ENCODE measurements at regions not wholly inside any gene's neighbourhood (a gene's known extent, or its start where the extent isn't known, plus 50 kb on each side); places are given as distances from the start of the nearest gene placed in this dataset.
A peak's percentile ranks its signal among the peaks of the same experiment; 100 is the strongest.

DNA sequence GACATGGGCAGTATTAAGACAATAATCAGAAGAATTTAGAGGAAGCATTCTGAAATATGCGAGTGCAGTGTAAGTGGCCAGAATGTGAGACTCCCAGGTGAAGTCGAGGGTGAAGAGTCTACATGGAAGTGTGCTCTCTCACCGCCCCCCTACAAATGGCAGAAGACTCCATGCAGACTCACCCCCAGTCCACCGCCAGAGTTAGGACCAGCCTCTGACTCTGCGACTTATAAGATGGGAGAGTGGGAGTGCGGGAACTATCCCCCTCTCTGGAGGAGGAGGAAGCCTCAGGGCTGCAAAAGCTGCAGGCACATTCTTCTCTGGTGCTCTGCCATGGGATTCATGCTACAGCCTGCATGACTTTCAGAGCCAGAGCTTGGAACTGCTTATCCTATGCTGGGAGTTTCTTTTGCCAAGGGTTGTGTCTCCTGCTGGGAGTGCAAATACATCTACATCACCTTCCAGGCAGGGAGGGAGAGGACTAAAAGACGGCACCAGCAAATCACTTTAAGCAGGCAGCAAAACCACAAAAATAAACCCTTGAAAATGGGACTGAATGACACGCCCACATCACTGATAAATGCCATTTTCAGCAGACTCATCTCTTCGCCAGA lies 206.7 kb upstream of the SULF2 start:
- Histone ChIP-seq H3K79me1 (ENCODE audit: low read length) (peaks cover 3% of the 10 kb centered on the region), H3K23ac (ENCODE audit: low read length) (no peak overlapping the region), H3K4me2 (ENCODE audit: low read length) (no peak overlapping the region), H2BK5ac (ENCODE audit: low read depth, low read length, poor library complexity) (no peak overlapping the region), H2BK120ac (ENCODE audit: insufficient read depth, low read length, poor library complexity) (no peak overlapping the region), H3K14ac (ENCODE audit: low read length) (no peak overlapping the region), H3K18ac (ENCODE audit: low read length) (no peak overlapping the region), H2AFZ (ENCODE audit: insufficient read depth, low read length, poor library complexity) (no peak overlapping the region), H3K27ac (ENCODE audit: low read depth, low read length) (no peak overlapping the region), H3K79me2 (ENCODE audit: control insufficient read depth, insufficient read depth, low read length, poor library complexity) (no peaks in the 10 kb centered on the region), H3K9me3 (ENCODE audit: insufficient read depth, low read depth, low read length) (peaks cover 7% of the 10 kb centered on the region), H4K91ac (ENCODE audit: low read depth, low read length) (no peak overlapping the region), H4K8ac (ENCODE audit: low read depth, low read length) (no peak overlapping the region), H3K36me3 (ENCODE audit: control insufficient read depth in 1 of 2, insufficient read depth in 2 of 2, low read length in 2 of 2) (no peaks in the 10 kb centered on the region), H3K9ac (ENCODE audit: low read length) (no peak overlapping the region), H4K12ac (ENCODE audit: low read depth, low read length) (no peak overlapping the region), H3K4me3 (ENCODE audit: low read depth, low read length) (no peak overlapping the region), H2BK12ac (ENCODE audit: low read length) (no peak overlapping the region), H3K27me3 (ENCODE audit: insufficient read depth, low read length) (no peaks in the 10 kb centered on the region), H3K4ac (ENCODE audit: low read depth, low read length) (no peak overlapping the region), H2AK5ac (ENCODE audit: low read length) (no peak overlapping the region), H3K4me1 (ENCODE audit: control insufficient read depth in 1 of 2, insufficient read depth in 2 of 2, low read length in 2 of 2) (no peaks in the 10 kb centered on the region)
- peak in 1 of 2 donors; percentile 68 for DNase-seq
- no CpG with 5 or more reads among the region's 9 CpGs for WGBS (ENCODE audit: extremely low coverage, insufficient coverage, insufficient read length)

DNA sequence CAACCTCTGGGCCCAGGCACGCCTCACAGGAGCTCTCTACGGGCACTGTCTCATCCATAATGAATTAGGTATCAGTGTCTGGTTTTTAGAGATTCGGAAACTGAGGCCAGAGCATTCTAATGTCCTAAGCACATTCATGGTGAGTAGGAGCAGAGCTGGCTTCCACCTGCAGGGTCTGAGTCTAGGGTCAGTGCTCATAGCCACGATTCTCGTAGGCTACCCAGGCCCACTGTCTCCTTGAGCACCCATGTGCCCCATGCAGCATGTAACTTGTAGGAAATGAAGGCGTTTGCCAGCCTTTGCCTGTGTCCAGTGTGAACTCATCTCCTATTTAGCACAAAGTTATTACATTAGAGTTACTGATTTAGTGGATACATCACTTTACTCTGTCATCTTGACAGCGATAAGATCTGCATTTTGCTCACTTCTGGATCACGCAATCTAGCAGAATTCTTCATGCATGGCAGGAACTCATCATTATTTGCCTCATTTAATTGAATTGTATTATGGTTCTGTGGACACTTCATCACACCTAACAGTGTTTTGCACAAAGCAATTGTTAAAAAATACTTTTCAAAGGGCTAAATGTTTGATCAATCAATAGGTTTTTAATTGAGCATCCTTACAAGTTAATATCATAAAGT lies 205.3 kb upstream of the SULF2 start:
- Histone ChIP-seq H3K18ac (ENCODE audit: low read length) (no peak overlapping the region), H3K4me1 (ENCODE audit: control insufficient read depth in 1 of 2, insufficient read depth in 2 of 2, low read length in 2 of 2) (no peaks in the 10 kb centered on the region), H2BK12ac (ENCODE audit: low read length) (no peak overlapping the region), H4K91ac (ENCODE audit: low read depth, low read length) (no peak overlapping the region), H3K27me3 (ENCODE audit: insufficient read depth, low read length) (no peaks in the 10 kb centered on the region), H3K9ac (ENCODE audit: low read length) (no peak overlapping the region), H3K4ac (ENCODE audit: low read depth, low read length) (no peak overlapping the region), H2BK5ac (ENCODE audit: low read depth, low read length, poor library complexity) (no peak overlapping the region), H3K79me2 (ENCODE audit: control insufficient read depth, insufficient read depth, low read length, poor library complexity) (no peaks in the 10 kb centered on the region), H3K4me3 (ENCODE audit: low read depth, low read length) (no peak overlapping the region), H2BK120ac (ENCODE audit: insufficient read depth, low read length, poor library complexity) (no peak overlapping the region), H4K8ac (ENCODE audit: low read depth, low read length) (no peak overlapping the region), H3K14ac (ENCODE audit: low read length) (no peak overlapping the region), H2AFZ (ENCODE audit: insufficient read depth, low read length, poor library complexity) (no peak overlapping the region), H3K36me3 (ENCODE audit: control insufficient read depth in 1 of 2, insufficient read depth in 2 of 2, low read length in 2 of 2) (no peaks in the 10 kb centered on the region), H3K27ac (ENCODE audit: low read depth, low read length) (no peak overlapping the region), H3K79me1 (ENCODE audit: low read length) (peaks cover 3% of the 10 kb centered on the region), H3K9me3 (ENCODE audit: insufficient read depth, low read depth, low read length) (peaks cover 7% of the 10 kb centered on the region), H2AK5ac (ENCODE audit: low read length) (no peak overlapping the region), H4K12ac (ENCODE audit: low read depth, low read length) (no peak overlapping the region), H3K4me2 (ENCODE audit: low read length) (no peak overlapping the region), H3K23ac (ENCODE audit: low read length) (no peak overlapping the region)
- DNase-seq = no peak
- no CpG with 5 or more reads among the region's 8 CpGs for WGBS (ENCODE audit: extremely low coverage, insufficient coverage, insufficient read length)

DNA sequence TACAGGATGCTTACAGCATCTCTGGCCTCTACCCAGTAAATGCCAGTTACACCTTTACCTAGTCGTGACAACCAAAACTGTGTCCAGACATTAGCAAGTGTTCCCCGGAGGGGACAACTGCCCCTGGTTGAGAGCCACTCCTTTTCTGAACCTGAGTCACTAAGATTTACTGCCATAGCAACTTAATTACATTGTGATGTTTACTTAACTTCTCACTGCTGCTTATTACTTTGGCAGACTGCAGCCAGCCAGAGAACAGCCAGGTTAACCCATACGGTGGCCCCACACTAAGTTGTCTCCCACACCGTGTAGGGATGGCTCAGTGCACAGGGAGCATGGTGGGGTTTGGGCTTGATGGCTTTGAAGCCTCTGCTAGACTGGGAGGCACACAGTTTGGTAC lies 204.7 kb upstream of the SULF2 start:
- no peak overlapping the region for H4K8ac ChIP-seq (ENCODE audit: low read depth, low read length)
- no peaks in the 10 kb centered on the region for H3K79me2 ChIP-seq (ENCODE audit: control insufficient read depth, insufficient read depth, low read length, poor library complexity)
- H3K9ac ChIP-seq (ENCODE audit: low read length) = no peak overlapping the region
- no peak overlapping the region for H3K4ac ChIP-seq (ENCODE audit: low read depth, low read length)
- H3K79me1 ChIP-seq (ENCODE audit: low read length) = peaks cover 3% of the 10 kb centered on the region
- H3K4me2 ChIP-seq (ENCODE audit: low read length) = no peak overlapping the region
- no peak overlapping the region for H3K18ac ChIP-seq (ENCODE audit: low read length)
- no peaks in the 10 kb centered on the region for H3K36me3 ChIP-seq (ENCODE audit: control insufficient read depth in 1 of 2, insufficient read depth in 2 of 2, low read length in 2 of 2)
- no peak overlapping the region for H2BK120ac ChIP-seq (ENCODE audit: insufficient read depth, low read length, poor library complexity)
- no peaks in the 10 kb centered on the region for H3K27me3 ChIP-seq (ENCODE audit: insufficient read depth, low read length)
- H2AK5ac ChIP-seq (ENCODE audit: low read length) = no peak overlapping the region
- H3K4me1 ChIP-seq (ENCODE audit: control insufficient read depth in 1 of 2, insufficient read depth in 2 of 2, low read length in 2 of 2) = peaks cover 0 to under 1% of the 10 kb centered on the region in 2 experiments
- H3K14ac ChIP-seq (ENCODE audit: low read length) = no peak overlapping the region
- no peak overlapping the region for H4K91ac ChIP-seq (ENCODE audit: low read depth, low read length)
- no CpG with 5 or more reads among the region's 4 CpGs for WGBS (ENCODE audit: extremely low coverage, insufficient coverage, insufficient read length)
- no peak overlapping the region for H2AFZ ChIP-seq (ENCODE audit: insufficient read depth, low read length, poor library complexity)
- H3K9me3 ChIP-seq (ENCODE audit: insufficient read depth, low read depth, low read length) = peaks cover 7% of the 10 kb centered on the region
- no peak overlapping the region for H2BK5ac ChIP-seq (ENCODE audit: low read depth, low read length, poor library complexity)
- no peak overlapping the region for H2BK12ac ChIP-seq (ENCODE audit: low read length)
- no peak overlapping the region for H3K4me3 ChIP-seq (ENCODE audit: low read depth, low read length)
- no peak overlapping the region for H3K27ac ChIP-seq (ENCODE audit: low read depth, low read length)
- no peak overlapping the region for H3K23ac ChIP-seq (ENCODE audit: low read length)
- H4K12ac ChIP-seq (ENCODE audit: low read depth, low read length) = no peak overlapping the region
- no peak for DNase-seq

DNA sequence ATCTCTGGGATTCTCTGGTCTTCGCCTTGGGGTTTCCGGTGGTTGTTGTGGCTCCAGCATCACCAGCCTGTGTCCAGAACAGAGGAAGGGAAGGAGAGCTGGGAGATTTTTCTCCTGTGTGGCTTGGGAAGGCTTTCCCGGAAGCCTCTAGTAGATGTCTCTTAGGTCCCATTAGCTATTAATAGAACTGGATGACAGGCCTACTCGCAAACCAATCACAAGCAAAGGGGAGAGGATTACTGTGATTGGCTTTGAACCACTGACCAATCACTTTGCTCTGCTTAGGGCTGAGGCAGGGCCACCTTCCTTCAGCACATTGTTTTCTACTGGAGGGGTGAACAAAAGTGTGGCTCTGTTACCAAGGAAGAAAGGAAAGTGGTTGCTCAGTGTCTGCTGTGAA lies 203.4 kb upstream of the SULF2 start:
- Histone ChIP-seq H3K79me2 (ENCODE audit: control insufficient read depth, insufficient read depth, low read length, poor library complexity) (no peaks in the 10 kb centered on the region), H3K23ac (ENCODE audit: low read length) (no peak overlapping the region), H3K4me1 (ENCODE audit: control insufficient read depth in 1 of 2, insufficient read depth in 2 of 2, low read length in 2 of 2) (peaks cover 0 to 2% of the 10 kb centered on the region in 2 experiments), H3K36me3 (ENCODE audit: control insufficient read depth in 1 of 2, insufficient read depth in 2 of 2, low read length in 2 of 2) (no peaks in the 10 kb centered on the region), H3K14ac (ENCODE audit: low read length) (no peak overlapping the region), H2BK12ac (ENCODE audit: low read length) (no peak overlapping the region), H3K27me3 (ENCODE audit: insufficient read depth, low read length) (no peaks in the 10 kb centered on the region), H2BK120ac (ENCODE audit: insufficient read depth, low read length, poor library complexity) (no peak overlapping the region), H2AFZ (ENCODE audit: insufficient read depth, low read length, poor library complexity) (no peak overlapping the region), H3K18ac (ENCODE audit: low read length) (no peak overlapping the region), H2BK5ac (ENCODE audit: low read depth, low read length, poor library complexity) (no peak overlapping the region), H3K9me3 (ENCODE audit: insufficient read depth, low read depth, low read length) (peaks cover 6% of the 10 kb centered on the region), H3K4ac (ENCODE audit: low read depth, low read length) (no peak overlapping the region), H3K4me3 (ENCODE audit: low read depth, low read length) (no peak overlapping the region), H3K27ac (ENCODE audit: low read depth, low read length) (no peak overlapping the region), H3K9ac (ENCODE audit: low read length) (no peak overlapping the region), H4K8ac (ENCODE audit: low read depth, low read length) (no peak overlapping the region), H3K4me2 (ENCODE audit: low read length) (no peak overlapping the region), H4K12ac (ENCODE audit: low read depth, low read length) (no peak overlapping the region), H4K91ac (ENCODE audit: low read depth, low read length) (no peak overlapping the region), H3K79me1 (ENCODE audit: low read length) (peaks cover 3% of the 10 kb centered on the region), H2AK5ac (ENCODE audit: low read length) (no peak overlapping the region)
- DNase-seq = no peak
- no CpG with 5 or more reads among the region's 4 CpGs for WGBS (ENCODE audit: extremely low coverage, insufficient coverage, insufficient read length)
